Activated CD4-positive, alpha-beta T cell treated with anti-CD3 and anti-CD28 coated beads for 48 hours (primary cell): ENCODE measurements at regions not wholly inside any gene's neighbourhood (a gene's known extent, or its start where the extent isn't known, plus 50 kb on each side); places are given as distances from the start of the nearest gene placed in this dataset.

Source experiments
- DNase-seq: peaks from one replicate; pipeline ENCODE4 v3.0.0-alpha.2; 2020

- DNase-seq = no peak
Observed at GRCh38 chr10:54909165-54909564, 108.1 kb upstream of the PCDH15 start.

GRCh38 chr10:54908019-54908418, 107.0 kb upstream of the PCDH15 start:
- no peak for DNase-seq

GRCh38 chr10:54906940-54907339, 105.9 kb upstream of the PCDH15 start:
- no peak for DNase-seq

- no peak for DNase-seq
Observed at GRCh38 chr10:54905578-54906192, 104.7 kb upstream of the PCDH15 start.

- DNase-seq = no peak
Observed at GRCh38 chr10:54904833-54905232, 103.8 kb upstream of the PCDH15 start.

- no peak for DNase-seq
Observed at GRCh38 chr10:54903745-54904144, 102.7 kb upstream of the PCDH15 start.

- DNase-seq = no peak
Observed at GRCh38 chr10:54900584-54900983, 99.6 kb upstream of the PCDH15 start.

GRCh38 chr10:54880996-54881395, 80.0 kb upstream of the PCDH15 start:
- no peak for DNase-seq

GRCh38 chr10:54869022-54869421, 68.0 kb upstream of the PCDH15 start:
- no peak for DNase-seq

- DNase-seq = no peak
Observed at GRCh38 chr10:54866666-54867065, 65.6 kb upstream of the PCDH15 start.

GRCh38 chr10:54854843-54855242, 53.8 kb upstream of the PCDH15 start:
- no peak for DNase-seq

GRCh38 chr10:54854389-54854788, 53.4 kb upstream of the PCDH15 start:
- no peak for DNase-seq

GRCh38 chr10:54853883-54854282, 52.9 kb upstream of the PCDH15 start:
- no peak for DNase-seq
